ENCODE measurements at regions not wholly inside any gene's neighbourhood (a gene's known extent, or its start where the extent isn't known, plus 50 kb on each side); places are given as distances from the start of the nearest gene placed in this dataset.

- in situ Hi-C loops (cut with MboI; ENCODE audit: low pct_ligation_motif_present in 1 of 4, low pct_unique_long_range_greater_than_20kb in 1 of 4, low sequenced_read_pairs in 3 of 4): no loop called here
- DNase-seq: no peak
- Histone ChIP-seq H3K4me1 (no peaks in the 10 kb centered on the region), H3K27me3 (no peaks in the 10 kb centered on the region), H3K9me3 (no peaks in the 10 kb centered on the region), H3K36me3 (no peaks in the 10 kb centered on the region), H3K27ac (no peak overlapping the region), H3K4me3 (no peak overlapping the region)
- intact Hi-C loops (cut with DNase I; ENCODE audit: low total_unique reads): no loop called here
- TF ChIP-seq EP300 (IDR thresholded peaks at IDR 0.05; ENCODE audit: low read depth) (no peak), POLR2A (IDR thresholded peaks at IDR 0.05) (no peak), POLR2AphosphoS5 (IDR thresholded peaks at IDR 0.05) (no peak), CTCF (IDR thresholded peaks at IDR 0.05) (no peak)
- WGBS, 2 donors (ENCODE audit: low coverage in 1 of 2): 70 to 91% methylated on average over 1 of the region's 1 CpG
Measured at GRCh38 chr6:74362391-74362790, 666.4 kb downstream of the CD109 start.

- WGBS, 2 donors (ENCODE audit: low coverage in 1 of 2): 72 to 95% methylated on average over 4 of the region's 4 CpGs
- in situ Hi-C loops (cut with MboI; ENCODE audit: low pct_ligation_motif_present in 1 of 4, low pct_unique_long_range_greater_than_20kb in 1 of 4, low sequenced_read_pairs in 3 of 4) (no loop called here), intact Hi-C loops (cut with DNase I; ENCODE audit: low total_unique reads) (no loop called here)
- TF ChIP-seq CTCF (IDR thresholded peaks at IDR 0.05) (no peak), EP300 (IDR thresholded peaks at IDR 0.05; ENCODE audit: low read depth) (no peak), POLR2AphosphoS5 (IDR thresholded peaks at IDR 0.05) (no peak), POLR2A (IDR thresholded peaks at IDR 0.05) (no peak)
- H3K27ac ChIP-seq: no peak overlapping the region
- no peak overlapping the region for H3K4me3 ChIP-seq
- H3K36me3 ChIP-seq: no peaks in the 10 kb centered on the region
- no peaks in the 10 kb centered on the region for H3K9me3 ChIP-seq
- no peaks in the 10 kb centered on the region for H3K4me1 ChIP-seq
- DNase-seq: no peak
- H3K27me3 ChIP-seq: no peaks in the 10 kb centered on the region
Measured at GRCh38 chr6:74357321-74357720, 661.3 kb downstream of the CD109 start.

GRCh38 chr6:74356391-74356790, 660.4 kb downstream of the CD109 start:
- no peak overlapping the region for H3K27ac ChIP-seq
- no peaks in the 10 kb centered on the region for H3K27me3 ChIP-seq
- intact Hi-C loops (cut with DNase I; ENCODE audit: low total_unique reads) (no loop called here), in situ Hi-C loops (cut with MboI; ENCODE audit: low pct_ligation_motif_present in 1 of 4, low pct_unique_long_range_greater_than_20kb in 1 of 4, low sequenced_read_pairs in 3 of 4) (no loop called here)
- H3K9me3 ChIP-seq: no peaks in the 10 kb centered on the region
- H3K36me3 ChIP-seq: no peaks in the 10 kb centered on the region
- no peaks in the 10 kb centered on the region for H3K4me1 ChIP-seq
- TF ChIP-seq CTCF (IDR thresholded peaks at IDR 0.05) (no peak), POLR2AphosphoS5 (IDR thresholded peaks at IDR 0.05) (no peak), POLR2A (IDR thresholded peaks at IDR 0.05) (no peak), EP300 (IDR thresholded peaks at IDR 0.05; ENCODE audit: low read depth) (no peak)
- no peak for DNase-seq
- WGBS, 2 donors (ENCODE audit: low coverage in 1 of 2): 62 to 71% methylated on average over 2 of the region's 2 CpGs
- no peak overlapping the region for H3K4me3 ChIP-seq

GRCh38 chr6:74346936-74347535, 651.0 kb downstream of the CD109 start:
- intact Hi-C loops (cut with DNase I; ENCODE audit: low total_unique reads): no loop called here
- 62 to 70% methylated on average over 3 to 4 of the region's 4 CpGs for WGBS, 2 donors (ENCODE audit: low coverage in 1 of 2)
- no peak for DNase-seq
- Histone ChIP-seq H3K4me3 (no peak overlapping the region), H3K4me1 (no peaks in the 10 kb centered on the region), H3K36me3 (no peaks in the 10 kb centered on the region), H3K27ac (no peak overlapping the region), H3K9me3 (no peaks in the 10 kb centered on the region), H3K27me3 (no peaks in the 10 kb centered on the region)
- in situ Hi-C loops (cut with MboI; ENCODE audit: low pct_ligation_motif_present in 1 of 4, low pct_unique_long_range_greater_than_20kb in 1 of 4, low sequenced_read_pairs in 3 of 4): no loop called here
- no peak for TF ChIP-seq EP300 (IDR thresholded peaks at IDR 0.05; ENCODE audit: low read depth)
- no peak for TF ChIP-seq POLR2AphosphoS5 (IDR thresholded peaks at IDR 0.05)
- no peak for TF ChIP-seq CTCF (IDR thresholded peaks at IDR 0.05)
- no peak for TF ChIP-seq POLR2A (IDR thresholded peaks at IDR 0.05)

Data from transverse colon (tissue), 4 donors.